ENCODE measurements at regions not wholly inside any gene's neighbourhood (a gene's known extent, or its start where the extent isn't known, plus 50 kb on each side); places are given as distances from the start of the nearest gene placed in this dataset.
"Not testable (repeated sequence)": the region's sequence is repeated elsewhere in the genome, so short reads cannot be mapped to it uniquely, and the experiment has no call there.

DNA sequence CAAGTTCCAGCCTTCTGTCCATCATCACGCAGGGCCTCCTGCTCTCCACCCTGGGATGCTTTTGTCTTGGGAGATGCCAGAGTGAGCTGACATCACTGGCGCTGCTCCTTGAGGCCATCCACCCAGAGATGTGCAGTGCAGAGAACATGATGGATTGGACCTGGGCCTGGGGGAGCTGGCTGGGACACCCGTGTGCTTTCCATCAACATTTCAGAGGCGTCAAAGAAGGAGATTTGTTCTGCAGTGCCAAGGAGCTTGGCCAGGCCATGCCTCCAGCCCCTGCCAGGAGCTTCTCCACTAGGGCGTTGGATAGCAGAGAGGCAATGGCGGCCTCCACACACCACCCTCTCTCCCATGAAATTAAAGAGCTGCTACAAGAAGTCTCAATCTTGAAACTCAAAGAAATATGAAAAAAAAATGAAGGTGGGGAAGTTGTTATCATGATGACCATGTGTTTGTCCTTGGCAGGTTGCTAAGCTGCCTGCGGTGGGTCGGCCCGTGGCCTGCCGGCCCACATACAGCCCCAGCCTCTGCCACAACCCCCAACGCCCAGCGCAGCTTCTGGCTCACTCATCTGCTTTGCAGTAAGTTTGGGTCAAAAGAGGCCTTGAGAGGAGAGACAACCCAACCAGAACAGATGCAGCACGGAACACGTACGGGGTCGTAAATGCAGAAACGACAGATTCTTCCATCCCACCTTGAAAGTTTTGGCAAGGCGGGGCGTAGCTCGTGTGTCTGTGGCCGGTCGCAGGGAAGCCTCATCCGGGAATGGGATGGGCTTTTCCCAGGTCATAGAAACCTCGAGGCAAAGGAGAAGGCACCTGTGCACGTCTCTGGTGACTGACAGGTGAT, 196.0 kb downstream of the NPIPB11 start:
- TF ChIP-seq, protein P1, sequence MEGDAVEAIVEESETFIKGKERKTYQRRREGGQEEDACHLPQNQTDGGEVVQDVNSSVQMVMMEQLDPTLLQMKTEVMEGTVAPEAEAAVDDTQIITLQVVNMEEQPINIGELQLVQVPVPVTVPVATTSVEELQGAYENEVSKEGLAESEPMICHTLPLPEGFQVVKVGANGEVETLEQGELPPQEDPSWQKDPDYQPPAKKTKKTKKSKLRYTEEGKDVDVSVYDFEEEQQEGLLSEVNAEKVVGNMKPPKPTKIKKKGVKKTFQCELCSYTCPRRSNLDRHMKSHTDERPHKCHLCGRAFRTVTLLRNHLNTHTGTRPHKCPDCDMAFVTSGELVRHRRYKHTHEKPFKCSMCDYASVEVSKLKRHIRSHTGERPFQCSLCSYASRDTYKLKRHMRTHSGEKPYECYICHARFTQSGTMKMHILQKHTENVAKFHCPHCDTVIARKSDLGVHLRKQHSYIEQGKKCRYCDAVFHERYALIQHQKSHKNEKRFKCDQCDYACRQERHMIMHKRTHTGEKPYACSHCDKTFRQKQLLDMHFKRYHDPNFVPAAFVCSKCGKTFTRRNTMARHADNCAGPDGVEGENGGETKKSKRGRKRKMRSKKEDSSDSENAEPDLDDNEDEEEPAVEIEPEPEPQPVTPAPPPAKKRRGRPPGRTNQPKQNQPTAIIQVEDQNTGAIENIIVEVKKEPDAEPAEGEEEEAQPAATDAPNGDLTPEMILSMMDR (IDR thresholded peaks at IDR 0.05) = not testable (repeated sequence)
- TF ChIP-seq POLR2A, EP300 (IDR thresholded peaks at IDR 0.05): not testable (repeated sequence)

All from tibial nerve (tissue), 4 donors.